ENCODE measurements at regions not wholly inside any gene's neighbourhood (a gene's known extent, or its start where the extent isn't known, plus 50 kb on each side); places are given as distances from the start of the nearest gene placed in this dataset.
A peak's percentile ranks its signal among the peaks of the same experiment; 100 is the strongest.

DNA sequence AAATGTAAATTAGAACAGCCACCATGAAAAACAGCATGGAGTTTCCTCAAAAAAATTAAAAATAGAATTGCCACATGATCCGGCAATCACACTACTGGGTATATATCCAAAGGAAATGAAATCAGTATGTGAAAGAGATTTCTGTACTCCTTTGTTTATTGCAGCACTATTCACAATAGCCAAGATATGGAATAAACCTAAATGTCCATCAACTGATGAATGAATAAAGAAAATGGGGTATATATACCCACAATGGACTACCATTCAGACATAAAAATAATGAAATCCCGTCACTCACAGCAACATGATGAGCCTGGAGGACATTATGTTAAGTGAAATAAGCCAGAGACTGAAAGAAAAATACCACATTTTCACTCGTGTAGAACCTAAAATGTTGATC lies 296.9 kb downstream of the RAP2B start:
- no peak overlapping the region for H3K4me3 ChIP-seq (ENCODE audit: low read length)

DNA sequence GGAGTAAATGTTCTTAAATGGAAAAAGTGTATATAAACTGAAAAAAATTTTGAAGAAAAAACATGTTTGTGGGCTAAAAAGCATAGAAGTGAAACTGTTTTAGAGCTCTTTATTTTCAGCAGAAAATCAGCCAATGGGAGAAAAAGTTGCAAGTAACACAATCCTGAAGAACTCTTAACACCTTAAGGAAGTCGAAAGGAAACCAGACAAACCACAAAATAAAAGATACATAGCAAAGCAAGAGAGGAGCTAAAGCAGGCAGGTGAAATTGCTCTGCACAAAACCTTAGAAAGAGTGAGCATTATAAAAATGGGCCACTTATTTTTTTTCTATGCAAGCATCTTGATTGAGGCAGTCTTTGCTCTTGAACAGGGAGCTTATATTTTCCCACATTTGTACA lies 300.5 kb downstream of the RAP2B start:
- H3K4me3 ChIP-seq (ENCODE audit: low read length) = no peak overlapping the region
- TF ChIP-seq, protein P1, sequence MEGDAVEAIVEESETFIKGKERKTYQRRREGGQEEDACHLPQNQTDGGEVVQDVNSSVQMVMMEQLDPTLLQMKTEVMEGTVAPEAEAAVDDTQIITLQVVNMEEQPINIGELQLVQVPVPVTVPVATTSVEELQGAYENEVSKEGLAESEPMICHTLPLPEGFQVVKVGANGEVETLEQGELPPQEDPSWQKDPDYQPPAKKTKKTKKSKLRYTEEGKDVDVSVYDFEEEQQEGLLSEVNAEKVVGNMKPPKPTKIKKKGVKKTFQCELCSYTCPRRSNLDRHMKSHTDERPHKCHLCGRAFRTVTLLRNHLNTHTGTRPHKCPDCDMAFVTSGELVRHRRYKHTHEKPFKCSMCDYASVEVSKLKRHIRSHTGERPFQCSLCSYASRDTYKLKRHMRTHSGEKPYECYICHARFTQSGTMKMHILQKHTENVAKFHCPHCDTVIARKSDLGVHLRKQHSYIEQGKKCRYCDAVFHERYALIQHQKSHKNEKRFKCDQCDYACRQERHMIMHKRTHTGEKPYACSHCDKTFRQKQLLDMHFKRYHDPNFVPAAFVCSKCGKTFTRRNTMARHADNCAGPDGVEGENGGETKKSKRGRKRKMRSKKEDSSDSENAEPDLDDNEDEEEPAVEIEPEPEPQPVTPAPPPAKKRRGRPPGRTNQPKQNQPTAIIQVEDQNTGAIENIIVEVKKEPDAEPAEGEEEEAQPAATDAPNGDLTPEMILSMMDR (IDR thresholded peaks at IDR 0.05; ENCODE audit: insufficient read depth, low read depth, low read length, missing control alignments) = no peak
- no peak for DNase-seq (ENCODE audit: low read depth)

More for the DNA sequence above, 296.9 kb downstream of the RAP2B start:
- no peak for DNase-seq (ENCODE audit: low read depth)
- TF ChIP-seq, protein P1 (IDR thresholded peaks at IDR 0.05; ENCODE audit: insufficient read depth, low read depth, low read length, missing control alignments) = no peak

DNA sequence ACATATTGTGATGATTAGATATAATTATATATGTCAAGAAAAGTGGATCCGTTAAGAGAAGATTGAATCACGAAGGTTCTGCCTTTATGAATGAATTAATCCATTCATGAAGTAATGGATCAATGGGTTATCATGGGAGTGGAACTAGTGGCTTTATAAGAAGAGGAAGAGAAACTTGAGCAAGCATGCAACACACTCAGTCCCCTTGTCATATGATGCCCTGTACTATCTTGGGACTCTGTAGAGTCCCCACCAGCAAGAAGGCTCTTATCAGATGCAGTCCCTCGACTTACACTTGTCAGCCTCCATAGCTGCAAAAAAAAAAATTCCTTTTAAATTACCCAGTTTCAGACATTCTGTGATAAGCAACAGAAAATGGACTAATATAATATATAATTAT lies 301.9 kb downstream of the RAP2B start:
- TF ChIP-seq, protein P1 (IDR thresholded peaks at IDR 0.05; ENCODE audit: insufficient read depth, low read depth, low read length, missing control alignments) = no peak
- no peak for DNase-seq (ENCODE audit: low read depth)
- no peak overlapping the region for H3K4me3 ChIP-seq (ENCODE audit: low read length)

DNA sequence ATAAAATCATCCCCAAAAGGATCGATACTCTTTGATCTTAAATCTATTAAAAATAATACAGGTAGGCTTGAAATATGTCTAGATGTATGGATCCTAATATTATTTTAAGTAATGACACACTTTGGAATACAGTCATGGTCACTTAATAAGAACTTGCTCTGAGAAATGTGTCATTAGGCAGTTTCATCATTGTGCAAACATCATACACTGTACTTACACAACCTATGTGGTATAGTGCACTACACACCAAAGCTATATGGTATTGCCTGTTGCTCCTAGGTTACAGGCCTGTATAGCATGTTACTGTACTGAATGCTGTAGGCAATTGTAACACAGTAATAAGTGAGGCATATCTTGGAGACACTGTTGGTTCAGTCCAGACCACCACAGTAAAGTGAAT lies 307.1 kb downstream of the RAP2B start:
- TF ChIP-seq, protein P1 (IDR thresholded peaks at IDR 0.05; ENCODE audit: insufficient read depth, low read depth, low read length, missing control alignments) = no peak
- DNase-seq (ENCODE audit: low read depth) = peak; percentile 71
- H3K4me3 ChIP-seq (ENCODE audit: low read length) = no peak overlapping the region

DNA sequence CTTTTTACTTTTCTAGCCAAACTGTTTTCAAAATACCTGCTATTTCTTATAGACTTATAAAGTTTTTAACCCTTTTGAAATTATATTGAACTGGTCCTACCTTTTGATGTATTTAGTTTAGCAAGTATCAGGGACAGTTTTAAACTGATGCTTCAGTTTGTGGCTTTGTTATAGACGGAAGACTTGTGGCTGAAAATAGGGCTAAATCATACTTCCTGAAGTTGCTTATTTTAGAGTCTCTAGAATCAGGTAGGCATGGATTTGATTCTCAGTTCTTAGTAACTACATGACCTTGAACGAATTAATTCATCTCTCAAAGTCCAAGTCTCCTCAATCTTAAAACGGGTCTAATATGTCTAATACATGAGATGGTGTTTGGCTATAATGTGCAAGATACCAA lies 322.8 kb downstream of the RAP2B start:
- no peak overlapping the region for H3K4me3 ChIP-seq (ENCODE audit: low read length)
- DNase-seq (ENCODE audit: low read depth) = no peak
- TF ChIP-seq, protein P1 (IDR thresholded peaks at IDR 0.05; ENCODE audit: insufficient read depth, low read depth, low read length, missing control alignments) = no peak

DNA sequence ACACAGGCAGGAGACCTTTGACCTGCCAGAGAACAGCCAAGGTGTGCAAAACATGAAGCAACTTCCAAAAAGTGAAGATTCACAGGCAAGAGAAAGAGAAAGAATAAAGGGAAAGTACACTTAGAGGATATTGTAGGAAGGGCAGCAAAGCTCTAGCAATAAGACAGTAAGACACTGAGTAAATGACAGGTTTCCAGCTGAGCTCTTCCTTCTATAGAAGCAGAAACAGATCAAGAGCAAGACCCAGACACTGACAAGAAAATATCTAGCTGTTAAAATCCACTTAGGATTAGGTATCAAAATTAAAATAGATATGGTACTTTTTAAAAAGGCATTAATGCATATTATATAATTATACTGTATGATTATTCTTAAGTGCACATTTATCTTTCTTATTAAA lies 333.4 kb downstream of the RAP2B start:
- no peak for DNase-seq (ENCODE audit: low read depth)
- TF ChIP-seq, protein P1 (IDR thresholded peaks at IDR 0.05; ENCODE audit: insufficient read depth, low read depth, low read length, missing control alignments) = no peak
- H3K4me3 ChIP-seq (ENCODE audit: low read length) = no peak overlapping the region

DNA sequence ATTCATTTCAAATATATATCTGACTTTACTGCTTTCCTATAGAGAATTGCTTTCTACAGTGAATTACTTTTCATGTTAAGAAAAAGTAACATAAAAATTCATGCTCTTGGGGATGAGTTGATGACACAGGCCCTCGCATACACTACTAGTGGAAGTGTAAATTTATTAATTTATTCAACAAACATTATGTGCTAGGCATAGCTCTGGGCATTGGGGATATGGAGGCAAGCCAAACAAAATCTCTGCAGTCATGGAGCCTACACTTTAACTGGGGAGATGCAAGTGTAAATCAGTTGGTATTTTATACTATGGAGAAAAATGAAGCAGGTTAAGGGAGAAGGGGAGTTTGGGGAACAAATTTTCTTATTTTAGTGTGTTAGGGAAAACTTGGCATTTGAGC lies 340.7 kb downstream of the RAP2B start:
- TF ChIP-seq, protein P1 (IDR thresholded peaks at IDR 0.05; ENCODE audit: insufficient read depth, low read depth, low read length, missing control alignments) = no peak

More for the DNA sequence above, 340.7 kb downstream of the RAP2B start:
- no peak for DNase-seq (ENCODE audit: low read depth)
- no peak overlapping the region for H3K4me3 ChIP-seq (ENCODE audit: low read length)
